Gastroesophageal sphincter (tissue), 3 donors: ENCODE measurements at regions not wholly inside any gene's neighbourhood (a gene's known extent, or its start where the extent isn't known, plus 50 kb on each side); places are given as distances from the start of the nearest gene placed in this dataset.

Source experiments
- CTCF ChIP-seq, 4 experiments: fragments of 200-600 bp in 2 of 4; fragments of 450-650 bp in 2 of 4; sonication (generic) in 1 of 4; IDR thresholded peaks; one replicate each; pipeline ENCODE4 v1.5.1; 2017 to 2019; ENCODE audit warnings: antibody characterized with exemption in 4 of 4, mild to moderate bottlenecking in 2 of 4, moderate library complexity in 2 of 4
- POLR2AphosphoS5 ChIP-seq: sonication (generic); formaldehyde crosslinking; IDR thresholded peaks from one replicate; pipeline ENCODE4 v1.6.1; 2017; ENCODE audit warnings: antibody characterized with exemption

GRCh38 chr5:124104821-124105220, 592.8 kb downstream of the CSNK1G3 start:
- TF ChIP-seq CTCF (IDR thresholded peaks at IDR 0.05) (no peak), POLR2AphosphoS5 (no peak)
